HG02938 (cell line): ENCODE measurements at regions not wholly inside any gene's neighbourhood (a gene's known extent, or its start where the extent isn't known, plus 50 kb on each side); places are given as distances from the start of the nearest gene placed in this dataset.
"Not testable (repeated sequence)": the region's sequence is repeated elsewhere in the genome, so short reads cannot be mapped to it uniquely, and the experiment has no call there.

Experiments used
- ATAC-seq: cut with Tn5 transposase; IDR thresholded peaks from one replicate; pipeline ENCODE4 v1.9.1; 2021; ENCODE audit warnings: mild to moderate bottlenecking, moderate library complexity; ENCODE audit not compliant: unreplicated experiment

DNA sequence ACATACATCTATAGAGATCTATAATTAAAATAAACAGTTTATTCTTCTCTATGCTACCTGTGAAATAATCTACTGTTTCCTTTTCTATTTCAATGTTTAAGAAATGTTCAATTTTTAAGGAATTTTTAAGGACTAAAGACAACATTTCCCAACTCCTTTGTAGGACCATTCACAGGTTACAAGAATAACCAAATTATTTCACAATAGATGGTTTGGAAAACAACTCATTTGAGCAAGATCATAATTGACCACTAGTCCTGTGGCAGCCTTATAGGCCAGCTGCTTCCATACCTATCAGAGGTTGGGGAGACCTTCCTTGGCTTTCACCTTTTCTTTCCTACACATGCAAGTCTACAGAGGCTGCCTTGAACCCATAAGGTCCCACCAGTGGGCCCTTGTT is 193.7 kb downstream of the TTC39B start:
- ATAC-seq = no peak

DNA sequence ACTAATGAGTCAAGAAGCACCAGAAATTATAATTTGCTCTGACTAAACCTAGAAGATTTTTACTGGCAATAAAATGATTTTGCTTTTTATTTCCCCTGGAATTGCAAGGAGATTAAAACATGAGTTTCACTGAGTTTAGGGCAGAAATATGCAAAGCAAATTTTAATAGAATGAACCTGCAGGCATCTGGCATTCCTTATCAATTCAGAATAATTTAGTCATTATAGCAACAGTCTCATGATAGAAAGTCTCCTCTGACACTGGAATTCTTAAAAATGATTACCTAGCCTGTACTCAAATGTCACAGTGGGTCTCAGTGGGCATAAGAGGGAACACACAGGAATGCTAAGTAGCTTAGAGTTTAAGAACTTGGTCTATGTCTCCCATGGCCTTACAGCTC is 195.9 kb downstream of the TTC39B start:
- no peak for ATAC-seq

DNA sequence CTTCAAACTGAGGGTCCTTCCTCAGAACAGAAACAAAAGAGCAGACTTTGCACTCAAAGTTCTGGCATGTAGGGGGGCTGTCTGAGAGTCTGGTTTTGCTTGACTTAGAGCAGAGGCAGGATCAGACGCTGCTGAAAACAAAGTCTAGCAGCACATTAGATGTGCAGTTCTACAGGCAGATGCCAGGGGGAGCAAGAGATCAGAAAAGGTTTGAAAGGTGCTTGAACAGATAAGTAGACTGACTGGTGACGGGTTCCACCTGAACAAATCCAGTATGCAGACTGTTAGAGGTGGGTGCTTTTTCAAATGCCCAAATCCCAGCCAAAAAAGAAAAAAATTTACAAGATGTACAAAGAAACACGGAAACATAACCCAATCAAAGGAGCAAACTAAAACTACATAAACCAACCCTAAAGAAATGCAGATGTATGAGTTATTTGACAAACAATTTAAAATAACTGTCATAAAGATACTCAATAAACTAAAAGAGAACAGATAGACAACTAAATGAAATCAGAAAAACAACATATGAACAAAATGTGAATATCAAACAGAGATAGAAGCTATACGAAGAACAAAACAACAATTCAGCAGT is 194.7 kb upstream of the FREM1 start:
- ATAC-seq = peak; percentile 94

DNA sequence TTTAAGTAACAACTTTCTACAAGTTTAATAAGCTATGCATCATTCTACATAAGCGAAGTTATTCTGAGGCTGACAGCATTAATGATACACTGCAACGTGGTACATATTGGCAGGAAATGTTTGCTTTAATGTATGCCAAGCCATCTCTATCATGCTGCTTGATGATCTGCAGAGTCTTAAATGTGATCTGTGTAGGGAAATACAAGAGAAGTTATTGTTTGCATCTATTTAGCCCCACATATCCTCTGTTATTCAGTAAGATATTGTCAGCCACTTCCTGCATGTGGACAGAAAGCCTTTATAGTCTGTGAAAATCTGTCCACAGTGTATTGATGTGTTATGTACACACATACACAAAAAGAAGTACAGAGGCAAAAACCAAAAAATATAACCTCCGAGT is 193.1 kb upstream of the FREM1 start:
- no peak for ATAC-seq

GRCh38 chr9:15101095-15101494 is 190.9 kb upstream of the FREM1 start:
- no peak for ATAC-seq

GRCh38 chr9:15100571-15100970 is 190.3 kb upstream of the FREM1 start:
- no peak for ATAC-seq

GRCh38 chr9:15096972-15097371 is 186.7 kb upstream of the FREM1 start:
- ATAC-seq = no peak

DNA sequence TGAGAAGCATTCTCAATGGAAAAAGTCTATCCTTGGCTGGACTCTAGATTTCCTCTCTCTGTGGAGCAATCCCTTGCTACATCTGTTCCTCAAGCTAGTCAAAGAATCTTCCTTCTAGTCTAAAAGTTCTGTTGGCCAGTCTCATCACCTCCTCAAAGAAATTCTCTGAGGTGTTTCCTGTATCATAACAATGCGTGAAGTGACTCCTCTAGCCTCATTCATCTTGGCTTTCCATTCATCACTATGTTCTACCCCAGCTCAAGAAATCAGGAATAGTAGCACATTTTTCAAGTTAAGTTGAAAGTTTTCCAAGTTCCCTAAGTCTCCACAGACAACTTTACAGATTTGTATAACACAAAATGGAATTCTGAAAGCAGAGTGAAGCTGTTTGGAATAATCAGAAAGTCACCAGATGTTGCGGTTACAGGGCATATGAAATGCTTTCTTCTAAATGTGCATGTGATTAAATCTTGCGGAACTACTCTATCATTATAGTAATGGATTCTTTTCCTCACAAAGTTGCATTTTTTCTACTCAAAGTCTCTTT is 176.6 kb upstream of the FREM1 start:
- no peak for ATAC-seq

DNA sequence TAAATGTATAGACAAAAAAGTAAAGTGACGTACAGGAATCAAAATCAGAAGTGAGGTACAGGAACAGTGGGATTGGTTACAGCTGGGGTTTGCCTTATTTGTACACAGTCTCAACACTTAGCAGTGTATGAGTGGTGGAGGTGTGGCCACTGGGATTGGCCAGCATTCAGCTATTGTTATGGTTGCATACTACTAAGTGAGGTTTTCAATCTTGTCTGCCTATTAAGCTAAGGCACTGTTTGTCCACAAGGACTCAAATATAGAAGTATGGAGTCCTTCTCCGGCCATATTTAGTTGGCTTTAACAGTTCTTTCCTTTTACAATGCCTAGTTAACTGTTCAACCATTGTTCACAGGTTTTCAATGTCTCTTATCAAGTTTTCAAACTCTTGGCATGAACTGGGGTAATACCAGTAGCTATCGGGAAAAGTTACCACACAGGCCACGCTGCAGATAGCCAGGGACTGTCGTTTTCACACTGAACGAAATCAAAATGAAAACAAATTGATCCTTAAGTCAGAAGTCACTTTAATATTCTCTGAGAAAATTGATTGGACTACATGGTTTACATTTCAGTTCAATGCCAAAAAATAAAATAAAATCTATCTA is 176.0 kb upstream of the FREM1 start:
- ATAC-seq = no peak

- ATAC-seq = no peak
Measured at GRCh38 chr9:15081021-15081753, 171.0 kb upstream of the FREM1 start.

DNA sequence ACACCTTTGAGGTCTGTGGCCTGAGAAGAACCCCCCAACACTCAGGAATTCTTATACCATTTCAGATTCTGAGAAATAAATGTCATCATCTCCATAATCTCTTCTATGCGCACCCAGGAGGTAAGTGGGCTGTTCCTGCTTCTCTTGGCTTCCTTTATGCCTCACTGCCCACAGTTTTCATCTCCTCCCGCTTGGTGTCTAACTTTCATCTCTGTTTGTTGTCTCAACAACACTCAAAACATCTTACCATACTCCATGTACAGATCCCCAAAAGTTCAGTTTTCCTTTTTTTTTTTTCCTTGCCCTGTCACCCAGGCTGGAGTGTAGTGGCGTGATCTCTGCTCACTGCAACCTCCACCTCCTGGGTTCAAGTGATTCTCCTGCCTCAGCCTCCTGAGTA is 170.2 kb upstream of the FREM1 start:
- ATAC-seq = no peak

- ATAC-seq = no peak
Measured at GRCh38 chr9:15079989-15080388, 169.8 kb upstream of the FREM1 start.

- no peak for ATAC-seq
Measured at GRCh38 chr9:15077946-15078729, 167.9 kb upstream of the FREM1 start.

DNA sequence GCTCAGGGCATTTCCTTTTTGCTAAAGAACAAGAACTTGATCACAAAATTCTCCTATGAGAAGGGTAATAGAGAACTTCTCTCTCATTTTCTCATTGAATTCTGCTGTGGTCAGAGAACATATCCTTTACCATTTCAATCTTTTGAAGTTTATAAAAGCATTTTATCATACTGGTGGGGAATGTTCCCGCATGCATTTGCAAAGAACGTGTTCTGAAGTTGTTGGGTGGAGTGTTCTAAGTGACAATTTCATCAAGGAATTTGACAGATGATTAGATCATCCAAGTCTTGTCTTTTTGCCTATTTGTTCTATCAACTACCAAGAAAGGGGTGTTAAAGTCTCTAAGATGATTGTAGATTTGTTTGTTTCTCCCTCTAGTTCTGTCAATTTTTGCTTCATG is 163.4 kb upstream of the FREM1 start:
- ATAC-seq = no peak

GRCh38 chr9:15070716-15071115 is 160.5 kb upstream of the FREM1 start:
- ATAC-seq = no peak

- ATAC-seq = no peak
Measured at GRCh38 chr9:15069106-15069505, 158.9 kb upstream of the FREM1 start.

GRCh38 chr9:15068261-15068660 is 158.0 kb upstream of the FREM1 start:
- no peak for ATAC-seq

- no peak for ATAC-seq
Measured at GRCh38 chr9:15059003-15059402, 148.8 kb upstream of the FREM1 start.

DNA sequence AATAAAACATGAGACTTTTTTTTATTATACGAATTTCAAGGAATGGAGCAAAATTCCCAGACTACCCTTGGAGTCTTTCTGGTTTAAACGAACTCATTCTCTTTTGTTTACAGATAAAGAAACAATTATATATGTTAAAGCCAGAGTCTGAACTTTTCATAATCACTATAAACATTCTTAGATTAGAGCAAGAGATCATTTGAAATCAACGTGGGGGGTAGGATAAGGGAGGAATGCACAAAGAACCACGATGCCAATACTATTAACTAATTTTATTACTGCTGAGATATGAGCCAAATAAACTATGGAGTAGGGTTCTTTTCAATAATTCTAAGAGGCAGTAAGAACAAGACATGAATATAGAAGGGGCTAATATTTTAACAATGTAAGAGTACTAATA is 148.0 kb upstream of the FREM1 start:
- ATAC-seq = no peak

GRCh38 chr9:15055284-15055683 is 145.1 kb upstream of the FREM1 start:
- not testable (repeated sequence) for ATAC-seq

- ATAC-seq = no peak
Measured at GRCh38 chr9:15048772-15049171, 138.5 kb upstream of the FREM1 start.
